H1 (cell line): ENCODE measurements at regions not wholly inside any gene's neighbourhood (a gene's known extent, or its start where the extent isn't known, plus 50 kb on each side); places are given as distances from the start of the nearest gene placed in this dataset.

Experiments
- CTCF ChIA-PET: fragments of 300-600 bp; sonication (Branson Sonifier 250); formaldehyde crosslinking; loops from one replicate; lab custom pipeline; 2021; ENCODE audit not compliant: partially characterized antibody; lab: Charles Lee
- POLR2A ChIA-PET: fragments of 300-600 bp; sonication (Branson Sonifier 250); formaldehyde crosslinking; loops from one replicate; lab custom pipeline; 2021; ENCODE audit warnings: inconsistent platforms; ENCODE audit not compliant: partially characterized antibody; lab: Charles Lee
- DNase-seq, 2 experiments: peaks; one replicate each; pipeline versions ENCODE4 v3.0.0 to v3.0.0-alpha.2; 2010 to 2022; ENCODE audit warnings: low spot score in 2 of 2, low read depth in 1 of 2, mixed read lengths in 1 of 2
- FAIRE-seq: peaks from 2 replicates; lab custom pipeline; 2011; peaks lifted over from hg19 to GRCh38; lab: Jason Lieb, UNC
- H2AFZ ChIP-seq: 2 replicates; pipeline ENCODE4 v1.8.1; 2012; ENCODE audit warnings: low read length, inconsistent platforms
- H2AK5ac ChIP-seq: 2 replicates; pipeline ENCODE4 v1.6.1; 2013; ENCODE audit warnings: low read depth, low read length
- H2BK120ac ChIP-seq: replicated peaks from 2 replicates; pipeline ENCODE3; 2013; ENCODE audit warnings: low read depth, low read length, inconsistent platforms
- H2BK12ac ChIP-seq: 2 replicates; pipeline ENCODE4 v1.6.1; 2013; ENCODE audit warnings: low read depth, low read length
- H2BK15ac ChIP-seq: 2 replicates; pipeline ENCODE4 v1.6.1; 2013; ENCODE audit warnings: low read length
- H2BK20ac ChIP-seq: 2 replicates; pipeline ENCODE4 v1.6.1; 2013; ENCODE audit warnings: low read length
- H2BK5ac ChIP-seq: 2 replicates; pipeline ENCODE4 v1.6.1; 2013; ENCODE audit warnings: low read depth, low read length
- H3K14ac ChIP-seq: 2 replicates; pipeline ENCODE4 v1.6.1; 2013; ENCODE audit warnings: inconsistent platforms; ENCODE audit not compliant: insufficient read length
- H3K18ac ChIP-seq: 2 replicates; pipeline ENCODE4 v1.6.1; 2013; ENCODE audit warnings: low read length; ENCODE audit errors: extremely low read depth
- H3K23ac ChIP-seq: 2 replicates; pipeline ENCODE4 v1.6.1; 2013; ENCODE audit warnings: inconsistent platforms; ENCODE audit not compliant: insufficient read length
- H3K23me2 ChIP-seq: 2 replicates; pipeline ENCODE4 v1.6.1; 2013; ENCODE audit warnings: low read depth, low read length
- H3K27ac ChIP-seq: 2 replicates; pipeline ENCODE4 v1.6.1; 2011; ENCODE audit warnings: low read depth, low read length, inconsistent platforms
- H3K27me3 ChIP-seq, 4 experiments: replicated peaks in 1 of 4; 1 replicate in 1 of 4; 2 replicates in 3 of 4; pipeline versions ENCODE4 v1.6.1 to v1.8.1; 2011 to 2013; ENCODE audit warnings: low read length in 3 of 4, mild to moderate bottlenecking in 3 of 4, inconsistent platforms in 2 of 4, mixed read lengths in 2 of 4, moderate library complexity in 1 of 4; ENCODE audit not compliant: control insufficient read depth in 3 of 4, insufficient read depth in 3 of 4; ENCODE audit errors: extremely low read depth in 1 of 4
- H3K36me3 ChIP-seq, 4 experiments: 2 replicates each; pipeline versions ENCODE4 v1.6.1 to v1.8.1; 2011 to 2013; ENCODE audit warnings: mild to moderate bottlenecking in 4 of 4, low read length in 3 of 4, moderate library complexity in 2 of 4, control low read depth in 1 of 4, inconsistent platforms in 1 of 4; ENCODE audit not compliant: insufficient read depth in 4 of 4, control insufficient read depth in 2 of 4
- H3K4ac ChIP-seq: replicated peaks from 2 replicates; pipeline ENCODE3; 2013; ENCODE audit warnings: low read length, low read depth, mixed read lengths, inconsistent platforms; ENCODE audit not compliant: insufficient read length
- H3K4me1 ChIP-seq, 4 experiments: replicated peaks in 1 of 4; 1 replicate in 1 of 4; 2 replicates in 3 of 4; pipeline versions ENCODE4 v1.6.1 to v1.8.1; 2011 to 2013; ENCODE audit warnings: low read length in 3 of 4, inconsistent platforms in 2 of 4, mixed read lengths in 1 of 4; ENCODE audit not compliant: insufficient read depth in 4 of 4, control insufficient read depth in 3 of 4
- H3K4me2 ChIP-seq, 2 experiments: 2 replicates each; pipeline versions ENCODE4 v1.6.1 to v1.8.1; 2011 to 2013; ENCODE audit warnings: low read depth in 2 of 2, low read length in 2 of 2, control low read depth in 1 of 2, inconsistent platforms in 1 of 2, mild to moderate bottlenecking in 1 of 2; ENCODE audit not compliant: insufficient read depth in 1 of 2
- H3K4me3 ChIP-seq, 4 experiments: fragments of 200-600, 300-600 bp in 1 of 4; sonication (generic), shearing (Covaris generic), sonication (Bioruptor Twin) in 1 of 4; 2 replicates each; pipeline versions ENCODE4 v1.5.1 to v1.8.1; 2011 to 2016; ENCODE audit warnings: low read length in 4 of 4, low read depth in 3 of 4, control low read depth in 2 of 4, inconsistent platforms in 2 of 4, mild to moderate bottlenecking in 2 of 4, mixed read lengths in 1 of 4, moderate library complexity in 1 of 4; ENCODE audit not compliant: insufficient read depth in 2 of 4; ENCODE audit errors: extremely low read depth in 1 of 4
- H3K56ac ChIP-seq: replicated peaks from 2 replicates; pipeline ENCODE3; 2013; ENCODE audit warnings: low read depth, mild to moderate bottlenecking, mixed read lengths, low read length, inconsistent platforms; ENCODE audit not compliant: insufficient read length
- H3K79me1 ChIP-seq: 2 replicates; pipeline ENCODE4 v1.6.1; 2013; ENCODE audit warnings: low read depth, low read length, control low read depth
- H3K79me2 ChIP-seq, 2 experiments: 2 replicates each; pipeline versions ENCODE4 v1.6.1 to v1.8.1; 2012 to 2013; ENCODE audit warnings: low read length in 2 of 2, mild to moderate bottlenecking in 2 of 2, inconsistent platforms in 1 of 2; ENCODE audit not compliant: insufficient read depth in 2 of 2, control insufficient read depth in 1 of 2
- H3K9ac ChIP-seq, 4 experiments: replicated peaks in 1 of 4; 1 replicate in 1 of 4; 2 replicates in 3 of 4; pipeline versions ENCODE4 v1.6.1 to v1.8.1; 2011 to 2013; ENCODE audit warnings: low read depth in 3 of 4, low read length in 3 of 4, control low read depth in 2 of 4, mild to moderate bottlenecking in 2 of 4, moderate library complexity in 2 of 4, inconsistent platforms in 1 of 4; ENCODE audit errors: extremely low read depth in 1 of 4
- H3K9me3 ChIP-seq, 2 experiments: 2 replicates each; pipeline versions ENCODE4 v1.6.1 to v1.8.1; 2012 to 2013; ENCODE audit warnings: mild to moderate bottlenecking in 2 of 2, moderate library complexity in 2 of 2, control low read depth in 1 of 2, inconsistent platforms in 1 of 2, low read depth in 1 of 2, low read length in 1 of 2, mixed read lengths in 1 of 2; ENCODE audit not compliant: insufficient read depth in 2 of 2
- H4K20me1 ChIP-seq, 2 experiments: replicated peaks in 1 of 2; 2 replicates each; pipeline versions ENCODE3 to v1.8.1; 2011 to 2013; ENCODE audit warnings: inconsistent platforms in 2 of 2, low read length in 2 of 2, mild to moderate bottlenecking in 1 of 2; ENCODE audit not compliant: insufficient read depth in 2 of 2, control insufficient read depth in 1 of 2
- H4K5ac ChIP-seq: 2 replicates; pipeline ENCODE4 v1.6.1; 2013; ENCODE audit warnings: low read length, low read depth, mixed read lengths, inconsistent platforms; ENCODE audit not compliant: insufficient read length
- H4K8ac ChIP-seq: 2 replicates; pipeline ENCODE4 v1.8.0; 2013; ENCODE audit warnings: mild to moderate bottlenecking, moderate library complexity, low read length, inconsistent platforms; ENCODE audit not compliant: insufficient read depth; ENCODE audit errors: extremely low read depth
- H4K91ac ChIP-seq: replicated peaks from 2 replicates; pipeline ENCODE3; 2013; ENCODE audit warnings: low read length, mixed read lengths, inconsistent platforms; ENCODE audit not compliant: insufficient read length
- BCL11A ChIP-seq, 2 experiments: IDR thresholded peaks; one replicate each; pipeline ENCODE4 v1.6.1; 2011; ENCODE audit warnings: low read depth in 2 of 2, low read length in 2 of 2, mild to moderate bottlenecking in 2 of 2
- CBX5 ChIP-seq: fragments of 300-800, 300-1000 bp; sonication (generic); IDR thresholded peaks from 2 replicates; pipeline ENCODE4 v1.7.1; 2016; ENCODE audit warnings: antibody characterized with exemption, low read length, low read depth
- EGR1 ChIP-seq: IDR thresholded peaks from 2 replicates; pipeline ENCODE4 v1.6.1; 2011; ENCODE audit warnings: low read depth, low read length, borderline replicate concordance
- JUN ChIP-seq: IDR thresholded peaks from 2 replicates; pipeline ENCODE4 v1.6.1; 2011; ENCODE audit warnings: low read depth, mild to moderate bottlenecking, improper control_type of control experiment, low read length
- KDM1A ChIP-seq: fragments of 200-600, 300-600 bp; sonication (generic); IDR thresholded peaks from 2 replicates; pipeline ENCODE4 v1.7.1; 2016; ENCODE audit warnings: mild to moderate bottlenecking, low read length, borderline replicate concordance
- POLR2A ChIP-seq, 2 experiments: IDR thresholded peaks; 1 replicate in 1 of 2; 2 replicates in 1 of 2; pipeline ENCODE4 v1.6.1; 2011; ENCODE audit warnings: low read depth in 2 of 2, low read length in 2 of 2, mild to moderate bottlenecking in 2 of 2; ENCODE audit errors: control extremely low read depth in 1 of 2
- POLR2AphosphoS5 ChIP-seq: IDR thresholded peaks from 2 replicates; pipeline ENCODE4 v1.6.1; 2011; ENCODE audit warnings: low read depth, low read length
- SIRT6 ChIP-seq: IDR thresholded peaks from one replicate; pipeline ENCODE4 v1.7.1; 2012; ENCODE audit warnings: low read length, inconsistent platforms
- SIX5 ChIP-seq: IDR thresholded peaks from 2 replicates; pipeline ENCODE4 v1.6.1; 2011; ENCODE audit warnings: mild to moderate bottlenecking, low read depth, low read length
- SRF ChIP-seq: IDR thresholded peaks from 2 replicates; pipeline ENCODE4 v1.6.1; 2011; ENCODE audit warnings: mild to moderate bottlenecking, low read depth, low read length, moderate library complexity
- TBP ChIP-seq: IDR thresholded peaks from 2 replicates; pipeline ENCODE4 v1.6.1; 2011; ENCODE audit warnings: low read depth, low read length, improper control_type of control experiment
- TEAD4 ChIP-seq: IDR thresholded peaks from 2 replicates; pipeline ENCODE4 v1.6.1; 2012; ENCODE audit warnings: low read depth, low read length, inconsistent platforms, mixed read lengths
- USF2 ChIP-seq: IDR thresholded peaks from 2 replicates; pipeline ENCODE4 v1.6.1; 2011; ENCODE audit warnings: low read length, improper control_type of control experiment
- ZNF274 ChIP-seq: IDR thresholded peaks from 2 replicates; pipeline ENCODE4 v1.7.0; 2012; ENCODE audit warnings: low read length, borderline replicate concordance; ENCODE audit errors: extremely low read depth
- WGBS, 2 experiments: shearing (Covaris generic) in 1 of 2; methylation state at CpG; one replicate each; pipeline versions ENCODE4 v1.1.6 to v1.1.7; 2013 to 2015; ENCODE audit warnings: low lambda C conversion rate in 2 of 2, mixed read lengths in 2 of 2, inconsistent platforms in 1 of 2, low coverage in 1 of 2, missing lambda C conversion rate in 1 of 2; ENCODE audit not compliant: insufficient replicate concordance in 2 of 2, insufficient coverage in 1 of 2, insufficient read length in 1 of 2; ENCODE audit errors: extremely low coverage in 1 of 2, missing lambda C conversion rate in 1 of 2; 5-methylcytosine and 5-hydroxymethylcytosine counted together

GRCh38 chr1:4033129-4033676 lies 133.1 kb upstream of the C1orf174 start:
- no peak overlapping the region for H4K5ac ChIP-seq
- peak overlapping the region; percentile 54; the same call in 1 of the 2 replicates for H2BK5ac ChIP-seq
- H3K9me3 ChIP-seq: peaks cover 2 to 3% of the 10 kb centered on the region in 2 experiments; a peak in 2 of 4 replicates
- no peaks in the 10 kb centered on the region for H3K23me2 ChIP-seq
- H3K27me3 ChIP-seq: no peaks in the 10 kb centered on the region
- 0 out of 2 replicates have a peak overlapping the region, but pooled peaks have one; percentile 53 for H2BK15ac ChIP-seq
- ChIA-PET POLR2A (no interaction called here), CTCF (no interaction called here)
- no peak overlapping the region for H3K9ac ChIP-seq
- H3K4me2 ChIP-seq: peak overlapping the region; percentile 3 to 26; a peak in 2 of 4 replicates
- no peak for DNase-seq
- H3K4me1 ChIP-seq: peaks cover 0 to 12% (median 8%) of the 10 kb centered on the region in 4 experiments; a peak in 5 of 7 replicates
- no peaks in the 10 kb centered on the region for H3K79me2 ChIP-seq
- H2AK5ac ChIP-seq: no peak overlapping the region; the same call in 1 of the 2 replicates
- H2AFZ ChIP-seq: no peak overlapping the region
- no peaks in the 10 kb centered on the region for H3K36me3 ChIP-seq
- H4K8ac ChIP-seq: no peak overlapping the region
- 0 out of 8 replicates have a peak overlapping the region, but pooled peaks of 1 of the 4 experiments have one; percentile 33 for H3K4me3 ChIP-seq
- FAIRE-seq: no peak
- H3K27ac ChIP-seq: no peak overlapping the region
- H3K4ac ChIP-seq: no peak overlapping the region
- H2BK120ac ChIP-seq: peak overlapping the region; percentile 25
- no peaks in the 10 kb centered on the region for H4K20me1 ChIP-seq
- no peak overlapping the region for H3K23ac ChIP-seq
- H2BK20ac ChIP-seq: no peak overlapping the region
- no peak overlapping the region for H3K14ac ChIP-seq
- H3K56ac ChIP-seq: no peak overlapping the region
- no peak overlapping the region for H4K91ac ChIP-seq
- H2BK12ac ChIP-seq: peak overlapping the region; percentile 90; the same call in 1 of the 2 replicates
- H3K18ac ChIP-seq: no peak overlapping the region
- H3K79me1 ChIP-seq: no peaks in the 10 kb centered on the region
- 79% methylated on average over 9 of the region's 14 CpGs; no CpG with 5 or more reads in 1 of the 2 experiments for WGBS, 2 experiments
- no peak for TF ChIP-seq POLR2AphosphoS5
- TF ChIP-seq POLR2A (IDR thresholded peaks at IDR 0.05; ENCODE audit: control extremely low read depth in 1 of 2, low read depth in 2 of 2, low read length in 2 of 2): no peak
- TF ChIP-seq SIRT6: no peak
- TF ChIP-seq TEAD4: no peak
- TF ChIP-seq SIX5: no peak
- TF ChIP-seq CBX5: no peak
- no peak for TF ChIP-seq KDM1A
- TF ChIP-seq EGR1: no peak
- TF ChIP-seq BCL11A (IDR thresholded peaks at IDR 0.05; ENCODE audit: low read depth in 2 of 2, low read length in 2 of 2): no peak
- no peak for TF ChIP-seq ZNF274
- no peak for TF ChIP-seq JUN
- no peak for TF ChIP-seq USF2
- no peak for TF ChIP-seq SRF
- TF ChIP-seq TBP: no peak
